Liver (tissue), 8 donors: ENCODE measurements at regions not wholly inside any gene's neighbourhood (a gene's known extent, or its start where the extent isn't known, plus 50 kb on each side); places are given as distances from the start of the nearest gene placed in this dataset.

ENCODE experiments used
- DNase-seq: peaks from one replicate; pipeline ENCODE4 v3.0.0-alpha.2; 2017; ENCODE audit warnings: low spot score
- H3K27ac ChIP-seq, 2 donors: one replicate each; pipeline ENCODE4 v1.7.0; 2013; ENCODE audit warnings: inconsistent platforms in 2 of 2, low read length in 2 of 2, control low read depth in 1 of 2, low read depth in 1 of 2, mild to moderate bottlenecking in 1 of 2
- H3K27me3 ChIP-seq, 4 donors: one replicate each; pipeline versions ENCODE4 v1.6.1 to v1.7.0; 2013; ENCODE audit warnings: low read length in 3 of 4, inconsistent platforms in 1 of 4, mild to moderate bottlenecking in 1 of 4, moderate library complexity in 1 of 4; ENCODE audit not compliant: control insufficient read depth in 4 of 4, insufficient read depth in 4 of 4
- H3K36me3 ChIP-seq, 4 donors: one replicate each; pipeline versions ENCODE4 v1.6.1 to v1.7.0; 2013; ENCODE audit warnings: low read length in 3 of 4, mild to moderate bottlenecking in 3 of 4, low read depth in 1 of 4, moderate library complexity in 1 of 4; ENCODE audit not compliant: control insufficient read depth in 4 of 4, insufficient read depth in 3 of 4
- H3K4me1 ChIP-seq, 4 donors: one replicate each; pipeline versions ENCODE4 v1.6.1 to v1.7.0; 2013; ENCODE audit warnings: low read length in 3 of 4, mild to moderate bottlenecking in 3 of 4, moderate library complexity in 1 of 4; ENCODE audit not compliant: control insufficient read depth in 4 of 4, insufficient read depth in 4 of 4
- H3K4me3 ChIP-seq, 3 donors: one replicate each; pipeline versions ENCODE4 v1.6.1 to v1.7.0; 2013; ENCODE audit warnings: low read length in 3 of 3, control low read depth in 1 of 3, low read depth in 1 of 3, mild to moderate bottlenecking in 1 of 3
- H3K9ac ChIP-seq, 2 donors: one replicate each; pipeline ENCODE4 v1.7.0; 2013; ENCODE audit warnings: low read length in 2 of 2, mild to moderate bottlenecking in 2 of 2, moderate library complexity in 2 of 2, control low read depth in 1 of 2, low read depth in 1 of 2
- H3K9me3 ChIP-seq, 4 donors: one replicate each; pipeline versions ENCODE4 v1.6.1 to v1.7.0; 2013; ENCODE audit warnings: low read length in 3 of 4; ENCODE audit not compliant: control insufficient read depth in 4 of 4
- EGR1 ChIP-seq, 2 donors: IDR thresholded peaks; 2 replicates each; pipeline ENCODE4 v1.6.1; 2016 to 2018; ENCODE audit warnings: antibody characterized with exemption in 2 of 2, low read depth in 2 of 2
- FOXA1 ChIP-seq: IDR thresholded peaks from 2 replicates; pipeline ENCODE4 v1.6.1; 2016; ENCODE audit warnings: antibody characterized with exemption
- FOXA2 ChIP-seq: IDR thresholded peaks from 2 replicates; pipeline ENCODE4 v1.6.1; 2016; ENCODE audit warnings: antibody characterized with exemption
- GABPA ChIP-seq, 2 donors: IDR thresholded peaks in 1 of 2; conservative IDR thresholded peaks in 1 of 2; 2 replicates each; pipeline ENCODE4 v1.6.1; 2016; ENCODE audit warnings: antibody characterized with exemption in 2 of 2, mild to moderate bottlenecking in 1 of 2, moderate library complexity in 1 of 2
- HNF4A ChIP-seq, 2 donors: conservative IDR thresholded peaks; 2 replicates each; pipeline ENCODE4 v1.6.1; 2016; ENCODE audit warnings: antibody characterized with exemption in 2 of 2, mild to moderate bottlenecking in 2 of 2
- HNF4G ChIP-seq: IDR thresholded peaks from 2 replicates; pipeline ENCODE4 v1.6.1; 2016; ENCODE audit warnings: antibody characterized with exemption
- JUND ChIP-seq, 2 donors: IDR thresholded peaks; 2 replicates each; pipeline ENCODE4 v1.6.1; 2016; ENCODE audit warnings: antibody characterized with exemption in 2 of 2
- RXRA ChIP-seq, 2 donors: IDR thresholded peaks; 2 replicates each; pipeline ENCODE4 v1.6.1; 2017 to 2018; ENCODE audit warnings: antibody characterized with exemption in 2 of 2, mild to moderate bottlenecking in 1 of 2
- SP1 ChIP-seq: IDR thresholded peaks from 2 replicates; pipeline ENCODE4 v1.6.1; 2018; ENCODE audit warnings: antibody characterized with exemption, mild to moderate bottlenecking
- TAF1 ChIP-seq: conservative IDR thresholded peaks from 2 replicates; pipeline ENCODE4 v1.6.1; 2016; ENCODE audit warnings: antibody characterized with exemption, mild to moderate bottlenecking
- YY1 ChIP-seq: IDR thresholded peaks from 2 replicates; pipeline ENCODE4 v1.6.1; 2016; ENCODE audit warnings: antibody characterized with exemption, mild to moderate bottlenecking
- WGBS: extraction: QIAGEN DNeasy Blood & Tissue Kit; methylation state at CpG from one replicate; pipeline ENCODE4 v1.1.7; 2013; 5-methylcytosine and 5-hydroxymethylcytosine counted together
- TF ChIP-seq, protein P1 (sequence below): IDR thresholded peaks from 2 replicates; pipeline ENCODE4 v1.6.1; 2016; ENCODE audit warnings: antibody characterized with exemption
- TF ChIP-seq, protein P2 (sequence below): IDR thresholded peaks from 2 replicates; pipeline ENCODE4 v1.6.1; 2016; ENCODE audit warnings: antibody characterized with exemption
- TF ChIP-seq, protein P3 (sequence below): fragments of 150-350 bp; IDR thresholded peaks from 2 replicates; pipeline ENCODE4 v1.5.1; 2017; ENCODE audit warnings: improper control_type of control experiment, low read depth, low read length; ENCODE audit not compliant: missing input control
- TF ChIP-seq, protein P4 (sequence below): IDR thresholded peaks from 2 replicates; pipeline ENCODE4 v1.6.1; 2016; ENCODE audit warnings: antibody characterized with exemption
- TF ChIP-seq, protein P5 (sequence below): IDR thresholded peaks from 2 replicates; pipeline ENCODE4 v1.6.1; 2016; ENCODE audit warnings: antibody characterized with exemption, mild to moderate bottlenecking
- donor health status: healthy.
- donor health status: healthy.
- donor health status: healthy.
- donor health status: healthy.
- donor health status: healthy.

- TF ChIP-seq, protein P1, sequence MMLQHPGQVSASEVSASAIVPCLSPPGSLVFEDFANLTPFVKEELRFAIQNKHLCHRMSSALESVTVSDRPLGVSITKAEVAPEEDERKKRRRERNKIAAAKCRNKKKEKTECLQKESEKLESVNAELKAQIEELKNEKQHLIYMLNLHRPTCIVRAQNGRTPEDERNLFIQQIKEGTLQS = no peak
- TF ChIP-seq, protein P2, sequence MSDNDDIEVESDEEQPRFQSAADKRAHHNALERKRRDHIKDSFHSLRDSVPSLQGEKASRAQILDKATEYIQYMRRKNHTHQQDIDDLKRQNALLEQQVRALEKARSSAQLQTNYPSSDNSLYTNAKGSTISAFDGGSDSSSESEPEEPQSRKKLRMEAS = no peak
- TF ChIP-seq HNF4G (no peak), FOXA2 (no peak), TAF1 (no peak), GABPA (IDR thresholded peaks at IDR 0.05 in 1 of 2, conservative IDR thresholded peaks at IDR 0.05 in 1 of 2) (no peak), SP1 (no peak), RXRA (IDR thresholded peaks at IDR 0.05) (no peak), JUND (IDR thresholded peaks at IDR 0.05) (no peak), FOXA1 (no peak), YY1 (no peak), HNF4A (conservative IDR thresholded peaks at IDR 0.05) (no peak)
- TF ChIP-seq, protein P3, sequence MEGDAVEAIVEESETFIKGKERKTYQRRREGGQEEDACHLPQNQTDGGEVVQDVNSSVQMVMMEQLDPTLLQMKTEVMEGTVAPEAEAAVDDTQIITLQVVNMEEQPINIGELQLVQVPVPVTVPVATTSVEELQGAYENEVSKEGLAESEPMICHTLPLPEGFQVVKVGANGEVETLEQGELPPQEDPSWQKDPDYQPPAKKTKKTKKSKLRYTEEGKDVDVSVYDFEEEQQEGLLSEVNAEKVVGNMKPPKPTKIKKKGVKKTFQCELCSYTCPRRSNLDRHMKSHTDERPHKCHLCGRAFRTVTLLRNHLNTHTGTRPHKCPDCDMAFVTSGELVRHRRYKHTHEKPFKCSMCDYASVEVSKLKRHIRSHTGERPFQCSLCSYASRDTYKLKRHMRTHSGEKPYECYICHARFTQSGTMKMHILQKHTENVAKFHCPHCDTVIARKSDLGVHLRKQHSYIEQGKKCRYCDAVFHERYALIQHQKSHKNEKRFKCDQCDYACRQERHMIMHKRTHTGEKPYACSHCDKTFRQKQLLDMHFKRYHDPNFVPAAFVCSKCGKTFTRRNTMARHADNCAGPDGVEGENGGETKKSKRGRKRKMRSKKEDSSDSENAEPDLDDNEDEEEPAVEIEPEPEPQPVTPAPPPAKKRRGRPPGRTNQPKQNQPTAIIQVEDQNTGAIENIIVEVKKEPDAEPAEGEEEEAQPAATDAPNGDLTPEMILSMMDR = no peak
- TF ChIP-seq, protein P4, sequence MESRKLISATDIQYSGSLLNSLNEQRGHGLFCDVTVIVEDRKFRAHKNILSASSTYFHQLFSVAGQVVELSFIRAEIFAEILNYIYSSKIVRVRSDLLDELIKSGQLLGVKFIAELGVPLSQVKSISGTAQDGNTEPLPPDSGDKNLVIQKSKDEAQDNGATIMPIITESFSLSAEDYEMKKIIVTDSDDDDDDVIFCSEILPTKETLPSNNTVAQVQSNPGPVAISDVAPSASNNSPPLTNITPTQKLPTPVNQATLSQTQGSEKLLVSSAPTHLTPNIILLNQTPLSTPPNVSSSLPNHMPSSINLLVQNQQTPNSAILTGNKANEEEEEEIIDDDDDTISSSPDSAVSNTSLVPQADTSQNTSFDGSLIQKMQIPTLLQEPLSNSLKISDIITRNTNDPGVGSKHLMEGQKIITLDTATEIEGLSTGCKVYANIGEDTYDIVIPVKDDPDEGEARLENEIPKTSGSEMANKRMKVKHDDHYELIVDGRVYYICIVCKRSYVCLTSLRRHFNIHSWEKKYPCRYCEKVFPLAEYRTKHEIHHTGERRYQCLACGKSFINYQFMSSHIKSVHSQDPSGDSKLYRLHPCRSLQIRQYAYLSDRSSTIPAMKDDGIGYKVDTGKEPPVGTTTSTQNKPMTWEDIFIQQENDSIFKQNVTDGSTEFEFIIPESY = no peak
- Histone ChIP-seq H3K4me1 (no peaks in the 10 kb centered on the region), H3K27me3 (no peaks in the 10 kb centered on the region), H3K9ac (no peak overlapping the region), H3K36me3 (no peaks in the 10 kb centered on the region), H3K27ac (no peak overlapping the region), H3K9me3 (no peaks in the 10 kb centered on the region), H3K4me3 (no peak overlapping the region)
- no peak for DNase-seq
- WGBS = 73% methylated on average over 6 of the region's 6 CpGs
These were observed 59.5 kb upstream of the PCSK1 start for GRCh38 chr5:96492459-96493047.

- DNase-seq = no peak
- H3K36me3 ChIP-seq = no peaks in the 10 kb centered on the region
- no peak overlapping the region for H3K27ac ChIP-seq
- H3K4me3 ChIP-seq = no peak overlapping the region
- no peaks in the 10 kb centered on the region for H3K27me3 ChIP-seq
- no peak overlapping the region for H3K9ac ChIP-seq
- H3K9me3 ChIP-seq = no peaks in the 10 kb centered on the region
- WGBS = 87% methylated on average over 3 of the region's 3 CpGs
- TF ChIP-seq, protein P5, sequence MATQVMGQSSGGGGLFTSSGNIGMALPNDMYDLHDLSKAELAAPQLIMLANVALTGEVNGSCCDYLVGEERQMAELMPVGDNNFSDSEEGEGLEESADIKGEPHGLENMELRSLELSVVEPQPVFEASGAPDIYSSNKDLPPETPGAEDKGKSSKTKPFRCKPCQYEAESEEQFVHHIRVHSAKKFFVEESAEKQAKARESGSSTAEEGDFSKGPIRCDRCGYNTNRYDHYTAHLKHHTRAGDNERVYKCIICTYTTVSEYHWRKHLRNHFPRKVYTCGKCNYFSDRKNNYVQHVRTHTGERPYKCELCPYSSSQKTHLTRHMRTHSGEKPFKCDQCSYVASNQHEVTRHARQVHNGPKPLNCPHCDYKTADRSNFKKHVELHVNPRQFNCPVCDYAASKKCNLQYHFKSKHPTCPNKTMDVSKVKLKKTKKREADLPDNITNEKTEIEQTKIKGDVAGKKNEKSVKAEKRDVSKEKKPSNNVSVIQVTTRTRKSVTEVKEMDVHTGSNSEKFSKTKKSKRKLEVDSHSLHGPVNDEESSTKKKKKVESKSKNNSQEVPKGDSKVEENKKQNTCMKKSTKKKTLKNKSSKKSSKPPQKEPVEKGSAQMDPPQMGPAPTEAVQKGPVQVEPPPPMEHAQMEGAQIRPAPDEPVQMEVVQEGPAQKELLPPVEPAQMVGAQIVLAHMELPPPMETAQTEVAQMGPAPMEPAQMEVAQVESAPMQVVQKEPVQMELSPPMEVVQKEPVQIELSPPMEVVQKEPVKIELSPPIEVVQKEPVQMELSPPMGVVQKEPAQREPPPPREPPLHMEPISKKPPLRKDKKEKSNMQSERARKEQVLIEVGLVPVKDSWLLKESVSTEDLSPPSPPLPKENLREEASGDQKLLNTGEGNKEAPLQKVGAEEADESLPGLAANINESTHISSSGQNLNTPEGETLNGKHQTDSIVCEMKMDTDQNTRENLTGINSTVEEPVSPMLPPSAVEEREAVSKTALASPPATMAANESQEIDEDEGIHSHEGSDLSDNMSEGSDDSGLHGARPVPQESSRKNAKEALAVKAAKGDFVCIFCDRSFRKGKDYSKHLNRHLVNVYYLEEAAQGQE = no peak
- TF ChIP-seq JUND (IDR thresholded peaks at IDR 0.05) (no peak), RXRA (IDR thresholded peaks at IDR 0.05) (no peak), FOXA1 (no peak), EGR1 (IDR thresholded peaks at IDR 0.05; ENCODE audit: low read depth in 2 of 2) (no peak), HNF4A (conservative IDR thresholded peaks at IDR 0.05) (no peak), YY1 (no peak), SP1 (no peak)
- TF ChIP-seq, protein P3 = no peak
- TF ChIP-seq, protein P2 = no peak
- TF ChIP-seq, protein P4 = no peak
- H3K4me1 ChIP-seq = no peaks in the 10 kb centered on the region
These were observed 60.3 kb upstream of the PCSK1 start for GRCh38 chr5:96493219-96493790.
